ENCODE measurements at regions not wholly inside any gene's neighbourhood (a gene's known extent, or its start where the extent isn't known, plus 50 kb on each side); places are given as distances from the start of the nearest gene placed in this dataset.

DNA sequence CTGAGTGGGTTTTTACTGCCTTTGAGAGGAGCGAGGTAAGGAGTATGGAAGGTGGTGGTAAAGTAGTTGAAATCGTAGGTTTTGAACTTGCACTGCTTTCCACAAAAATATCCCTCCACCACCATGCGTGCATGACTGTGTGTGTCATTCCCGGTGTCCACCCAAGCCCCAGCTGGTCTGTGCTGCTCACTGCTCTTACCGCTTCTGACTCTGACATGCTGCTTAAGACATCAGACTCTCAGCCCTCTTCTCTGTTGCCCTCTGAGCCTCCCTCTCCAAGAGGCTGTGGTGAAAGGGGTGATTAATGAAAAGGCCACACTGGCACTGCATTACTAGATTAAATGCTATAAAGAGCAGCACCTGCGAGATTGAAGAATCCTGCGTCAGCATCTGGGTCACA lies 128.7 kb downstream of the SPATA19 start:
- no peak overlapping the region for H4K5ac ChIP-seq (ENCODE audit: low read depth, low read length)
- no peak overlapping the region for H3K14ac ChIP-seq (replicated peaks; ENCODE audit: low read depth, low read length)
- no peak overlapping the region for H2AK5ac ChIP-seq (ENCODE audit: low read depth, low read length)
- no peak overlapping the region for H3K4ac ChIP-seq (ENCODE audit: low read depth, low read length)
- H3K18ac ChIP-seq (ENCODE audit: low read depth, low read length), result no peak overlapping the region
- H4K8ac ChIP-seq (ENCODE audit: low read depth in 2 of 2, low read length in 2 of 2), result no peak overlapping the region
- H3K4me2 ChIP-seq (ENCODE audit: low read depth, low read length), result no peak overlapping the region
- H4K20me1 ChIP-seq (ENCODE audit: insufficient read depth, low read length), result no peaks in the 10 kb centered on the region
- H3K79me1 ChIP-seq (ENCODE audit: low read depth in 1 of 2, low read length in 2 of 2), result no peaks in the 10 kb centered on the region
- H3K4me1 ChIP-seq (ENCODE audit: control insufficient read depth, insufficient read depth, low read length), result no peaks in the 10 kb centered on the region
- TF ChIP-seq CEBPB (IDR thresholded peaks at IDR 0.05; ENCODE audit: low read depth, low read length) (no peak), FOS (IDR thresholded peaks at IDR 0.05; ENCODE audit: low read depth, low read length) (no peak), POLR2A (IDR thresholded peaks at IDR 0.05; ENCODE audit: low read depth, low read length) (no peak), RAD21 (IDR thresholded peaks at IDR 0.05; ENCODE audit: low read length) (no peak), SMC3 (IDR thresholded peaks at IDR 0.05; ENCODE audit: low read depth, low read length) (no peak), RFX5 (IDR thresholded peaks at IDR 0.05; ENCODE audit: low read depth, low read length) (no peak), MAFK (IDR thresholded peaks at IDR 0.05; ENCODE audit: low read depth, low read length) (no peak), RCOR1 (IDR thresholded peaks at IDR 0.05; ENCODE audit: insufficient replicate concordance, low read length) (no peak), CHD1 (IDR thresholded peaks at IDR 0.05; ENCODE audit: low read depth, low read length) (no peak)
- TF ChIP-seq, protein P1, sequence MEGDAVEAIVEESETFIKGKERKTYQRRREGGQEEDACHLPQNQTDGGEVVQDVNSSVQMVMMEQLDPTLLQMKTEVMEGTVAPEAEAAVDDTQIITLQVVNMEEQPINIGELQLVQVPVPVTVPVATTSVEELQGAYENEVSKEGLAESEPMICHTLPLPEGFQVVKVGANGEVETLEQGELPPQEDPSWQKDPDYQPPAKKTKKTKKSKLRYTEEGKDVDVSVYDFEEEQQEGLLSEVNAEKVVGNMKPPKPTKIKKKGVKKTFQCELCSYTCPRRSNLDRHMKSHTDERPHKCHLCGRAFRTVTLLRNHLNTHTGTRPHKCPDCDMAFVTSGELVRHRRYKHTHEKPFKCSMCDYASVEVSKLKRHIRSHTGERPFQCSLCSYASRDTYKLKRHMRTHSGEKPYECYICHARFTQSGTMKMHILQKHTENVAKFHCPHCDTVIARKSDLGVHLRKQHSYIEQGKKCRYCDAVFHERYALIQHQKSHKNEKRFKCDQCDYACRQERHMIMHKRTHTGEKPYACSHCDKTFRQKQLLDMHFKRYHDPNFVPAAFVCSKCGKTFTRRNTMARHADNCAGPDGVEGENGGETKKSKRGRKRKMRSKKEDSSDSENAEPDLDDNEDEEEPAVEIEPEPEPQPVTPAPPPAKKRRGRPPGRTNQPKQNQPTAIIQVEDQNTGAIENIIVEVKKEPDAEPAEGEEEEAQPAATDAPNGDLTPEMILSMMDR (conservative IDR thresholded peaks at IDR 0.05; ENCODE audit: low read depth, low read length), result no peak
- TF ChIP-seq, protein P2, sequence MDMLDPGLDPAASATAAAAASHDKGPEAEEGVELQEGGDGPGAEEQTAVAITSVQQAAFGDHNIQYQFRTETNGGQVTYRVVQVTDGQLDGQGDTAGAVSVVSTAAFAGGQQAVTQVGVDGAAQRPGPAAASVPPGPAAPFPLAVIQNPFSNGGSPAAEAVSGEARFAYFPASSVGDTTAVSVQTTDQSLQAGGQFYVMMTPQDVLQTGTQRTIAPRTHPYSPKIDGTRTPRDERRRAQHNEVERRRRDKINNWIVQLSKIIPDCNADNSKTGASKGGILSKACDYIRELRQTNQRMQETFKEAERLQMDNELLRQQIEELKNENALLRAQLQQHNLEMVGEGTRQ (IDR thresholded peaks at IDR 0.05; ENCODE audit: low read depth, low read length), result no peak
- CTCF ChIA-PET, result no interaction called here
- DNase-seq (no peak), ATAC-seq (ENCODE audit: low read depth) (no peak)
- H2BK120ac ChIP-seq (ENCODE audit: low read depth, low read length), result no peak overlapping the region
- H3K27me3 ChIP-seq (ENCODE audit: control insufficient read depth, insufficient read depth, low read length), result no peaks in the 10 kb centered on the region
- no peak overlapping the region for H2AK9ac ChIP-seq (replicated peaks; ENCODE audit: low read depth, low read length, poor library complexity)
- BruUV-seq (replicated peaks), result no TSS peak
- intact Hi-C loops (cut with micrococcal nuclease), result no loop called here
- no peak overlapping the region for H4K91ac ChIP-seq (ENCODE audit: insufficient read depth, low read depth, low read length)
- H3K23ac ChIP-seq (ENCODE audit: low read depth, low read length), result no peak overlapping the region
- H2BK5ac ChIP-seq (ENCODE audit: low read depth, low read length, poor library complexity, severe bottlenecking), result no peak overlapping the region
- in situ Hi-C loops (cut with MboI; ENCODE audit: low sequenced_read_pairs), result no loop called here
- peaks cover 68% of the 10 kb centered on the region for H3K9me3 ChIP-seq (ENCODE audit: control insufficient read depth, insufficient read depth, low read length)
- H2AFZ ChIP-seq (replicated peaks; ENCODE audit: low read length, poor library complexity), result no peak overlapping the region
- H2BK20ac ChIP-seq (ENCODE audit: low read depth, low read length), result no peak overlapping the region
- no peak overlapping the region for H3K27ac ChIP-seq (ENCODE audit: insufficient read depth, low read length)
- H3K36me3 ChIP-seq (ENCODE audit: control insufficient read depth, insufficient read depth, low read length), result no peaks in the 10 kb centered on the region
- POLR2A ChIA-PET (ENCODE audit: unreplicated experiment), result no interaction called here
- H3K4me3 ChIP-seq (ENCODE audit: insufficient read depth, low read depth, low read length), result no peak overlapping the region
- H3K9ac ChIP-seq (ENCODE audit: low read depth, low read length), result no peak overlapping the region
- H3K56ac ChIP-seq (ENCODE audit: extremely low read depth, insufficient read depth, low read length), result no peak overlapping the region
- 92% methylated on average over 2 of the region's 7 CpGs; no CpG with 5 or more reads in 1 of the 2 experiments for WGBS, 2 experiments (ENCODE audit: extremely low coverage in 2 of 2, insufficient read length in 1 of 2)
- dilution Hi-C loops (cut with HindIII; ENCODE audit: low sequenced_read_pairs, unreplicated experiment), result no loop called here
- H3K9me1 ChIP-seq (ENCODE audit: insufficient read depth, low read length), result no peaks in the 10 kb centered on the region
- H2BK15ac ChIP-seq (ENCODE audit: low read depth, low read length), result no peak overlapping the region
